HL-60 (cell line): ENCODE measurements at regions not wholly inside any gene's neighbourhood (a gene's known extent, or its start where the extent isn't known, plus 50 kb on each side); places are given as distances from the start of the nearest gene placed in this dataset.

Source experiments
- GABPA ChIP-seq: IDR thresholded peaks from 2 replicates; pipeline ENCODE4 v1.6.1; 2012; ENCODE audit warnings: low read depth
- SPI1 ChIP-seq: IDR thresholded peaks from 2 replicates; pipeline ENCODE4 v1.6.1; 2012; ENCODE audit warnings: low read depth, mild to moderate bottlenecking, borderline replicate concordance
- TF ChIP-seq, protein P1 (sequence below): IDR thresholded peaks from one replicate; pipeline ENCODE4 v1.5.1; 2011; ENCODE audit warnings: low read length, control low read depth, inconsistent platforms; ENCODE audit not compliant: insufficient read depth
- TF ChIP-seq, protein P2 (sequence below): IDR thresholded peaks from 2 replicates; pipeline ENCODE4 v1.6.1; 2012; ENCODE audit warnings: low read depth; ENCODE audit not compliant: insufficient replicate concordance

DNA sequence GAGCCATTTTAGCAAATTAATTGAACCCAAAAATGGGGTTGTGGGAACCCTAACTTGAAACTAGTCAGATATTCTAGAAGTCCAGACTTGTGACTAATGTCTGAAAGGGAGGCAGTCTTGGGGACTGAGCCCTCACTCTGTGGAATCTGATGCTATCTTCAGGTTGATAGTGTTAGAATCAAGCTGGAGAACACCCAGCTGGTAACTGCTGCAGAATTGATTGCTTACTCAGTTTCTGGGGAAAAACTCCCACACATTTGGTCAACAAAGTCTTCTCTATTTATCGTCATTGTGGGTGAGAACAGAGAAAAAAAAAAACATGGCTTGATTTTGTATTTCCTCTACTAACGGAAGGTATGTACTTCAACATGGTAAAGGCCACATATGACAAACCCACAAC, 1925.8 kb upstream of the CELF4 start:
- TF ChIP-seq, protein P1, sequence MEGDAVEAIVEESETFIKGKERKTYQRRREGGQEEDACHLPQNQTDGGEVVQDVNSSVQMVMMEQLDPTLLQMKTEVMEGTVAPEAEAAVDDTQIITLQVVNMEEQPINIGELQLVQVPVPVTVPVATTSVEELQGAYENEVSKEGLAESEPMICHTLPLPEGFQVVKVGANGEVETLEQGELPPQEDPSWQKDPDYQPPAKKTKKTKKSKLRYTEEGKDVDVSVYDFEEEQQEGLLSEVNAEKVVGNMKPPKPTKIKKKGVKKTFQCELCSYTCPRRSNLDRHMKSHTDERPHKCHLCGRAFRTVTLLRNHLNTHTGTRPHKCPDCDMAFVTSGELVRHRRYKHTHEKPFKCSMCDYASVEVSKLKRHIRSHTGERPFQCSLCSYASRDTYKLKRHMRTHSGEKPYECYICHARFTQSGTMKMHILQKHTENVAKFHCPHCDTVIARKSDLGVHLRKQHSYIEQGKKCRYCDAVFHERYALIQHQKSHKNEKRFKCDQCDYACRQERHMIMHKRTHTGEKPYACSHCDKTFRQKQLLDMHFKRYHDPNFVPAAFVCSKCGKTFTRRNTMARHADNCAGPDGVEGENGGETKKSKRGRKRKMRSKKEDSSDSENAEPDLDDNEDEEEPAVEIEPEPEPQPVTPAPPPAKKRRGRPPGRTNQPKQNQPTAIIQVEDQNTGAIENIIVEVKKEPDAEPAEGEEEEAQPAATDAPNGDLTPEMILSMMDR: no peak
- TF ChIP-seq SPI1 (no peak), GABPA (no peak)
- TF ChIP-seq, protein P2, sequence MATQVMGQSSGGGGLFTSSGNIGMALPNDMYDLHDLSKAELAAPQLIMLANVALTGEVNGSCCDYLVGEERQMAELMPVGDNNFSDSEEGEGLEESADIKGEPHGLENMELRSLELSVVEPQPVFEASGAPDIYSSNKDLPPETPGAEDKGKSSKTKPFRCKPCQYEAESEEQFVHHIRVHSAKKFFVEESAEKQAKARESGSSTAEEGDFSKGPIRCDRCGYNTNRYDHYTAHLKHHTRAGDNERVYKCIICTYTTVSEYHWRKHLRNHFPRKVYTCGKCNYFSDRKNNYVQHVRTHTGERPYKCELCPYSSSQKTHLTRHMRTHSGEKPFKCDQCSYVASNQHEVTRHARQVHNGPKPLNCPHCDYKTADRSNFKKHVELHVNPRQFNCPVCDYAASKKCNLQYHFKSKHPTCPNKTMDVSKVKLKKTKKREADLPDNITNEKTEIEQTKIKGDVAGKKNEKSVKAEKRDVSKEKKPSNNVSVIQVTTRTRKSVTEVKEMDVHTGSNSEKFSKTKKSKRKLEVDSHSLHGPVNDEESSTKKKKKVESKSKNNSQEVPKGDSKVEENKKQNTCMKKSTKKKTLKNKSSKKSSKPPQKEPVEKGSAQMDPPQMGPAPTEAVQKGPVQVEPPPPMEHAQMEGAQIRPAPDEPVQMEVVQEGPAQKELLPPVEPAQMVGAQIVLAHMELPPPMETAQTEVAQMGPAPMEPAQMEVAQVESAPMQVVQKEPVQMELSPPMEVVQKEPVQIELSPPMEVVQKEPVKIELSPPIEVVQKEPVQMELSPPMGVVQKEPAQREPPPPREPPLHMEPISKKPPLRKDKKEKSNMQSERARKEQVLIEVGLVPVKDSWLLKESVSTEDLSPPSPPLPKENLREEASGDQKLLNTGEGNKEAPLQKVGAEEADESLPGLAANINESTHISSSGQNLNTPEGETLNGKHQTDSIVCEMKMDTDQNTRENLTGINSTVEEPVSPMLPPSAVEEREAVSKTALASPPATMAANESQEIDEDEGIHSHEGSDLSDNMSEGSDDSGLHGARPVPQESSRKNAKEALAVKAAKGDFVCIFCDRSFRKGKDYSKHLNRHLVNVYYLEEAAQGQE: no peak
